BLaER1 treated with 17β-estradiol and CSF1 and Interleukin-3, amounts not matched to agents 10 nM and 100 nM (cell line): ENCODE measurements at regions not wholly inside any gene's neighbourhood (a gene's known extent, or its start where the extent isn't known, plus 50 kb on each side); places are given as distances from the start of the nearest gene placed in this dataset.

Source experiments
- H3K27ac ChIP-seq, 11 experiments: shearing (Covaris generic); formaldehyde crosslinking; 2 replicates each; pipeline ENCODE4 v1.8.1; 2022
- H3K27me3 ChIP-seq, 11 experiments: shearing (Covaris generic); formaldehyde crosslinking; 2 replicates each; pipeline ENCODE4 v1.8.1; 2022
- H3K36me3 ChIP-seq, 11 experiments: shearing (Covaris generic); formaldehyde crosslinking; 2 replicates each; pipeline ENCODE4 v1.8.1; 2022
- H3K4me1 ChIP-seq, 10 experiments: shearing (Covaris generic); formaldehyde crosslinking; 2 replicates each; pipeline ENCODE4 v1.8.1; 2022
- H3K4me2 ChIP-seq, 11 experiments: shearing (Covaris generic); formaldehyde crosslinking; 2 replicates each; pipeline ENCODE4 v1.8.1; 2022
- H3K4me3 ChIP-seq, 10 experiments: shearing (Covaris generic); formaldehyde crosslinking; 2 replicates each; pipeline ENCODE4 v1.8.1; 2022
- H3K9ac ChIP-seq, 11 experiments: shearing (Covaris generic); formaldehyde crosslinking; 2 replicates each; pipeline ENCODE4 v1.8.1; 2022
- H3K9me3 ChIP-seq, 11 experiments: shearing (Covaris generic); formaldehyde crosslinking; replicated peaks in 1 of 11; 2 replicates each; pipeline ENCODE4 v1.8.1; 2022
- H4K20me1 ChIP-seq, 11 experiments: shearing (Covaris generic); formaldehyde crosslinking; 2 replicates each; pipeline ENCODE4 v1.8.1; 2022
- Cebpa-rat ChIP-seq, 11 experiments: shearing (Covaris generic); IDR thresholded peaks; 2 replicates each; pipeline ENCODE4 v1.8.1; 2022

- H3K4me2 ChIP-seq = peak overlapping the region in 4 of 11 experiments; percentile 43 to 70 (median 50); a peak in 6 of 22 replicates
- TF ChIP-seq Cebpa-rat (IDR thresholded peaks at IDR 0.05) = no peak
Measured at GRCh38 chr2:196399096-196399495, 227.7 kb upstream of the STK17B start.

GRCh38 chr2:196399722-196400691 is 228.6 kb upstream of the STK17B start:
- TF ChIP-seq Cebpa-rat (IDR thresholded peaks at IDR 0.05) = no peak
- Histone ChIP-seq H3K27ac (peak overlapping the region in 2 of 11 experiments; percentile 4 to 14; a peak in 3 of 22 replicates), H4K20me1 (no peaks in the 10 kb centered on the region), H3K36me3 (no peaks in the 10 kb centered on the region), H3K4me1 (peaks cover 0 to 21% (median 8%) of the 10 kb centered on the region in 10 experiments; a peak in 10 of 20 replicates), H3K9me3 (no peaks in the 10 kb centered on the region), H3K27me3 (no peaks in the 10 kb centered on the region), H3K9ac (no peak overlapping the region), H3K4me2 (peak overlapping the region in 8 of 11 experiments; percentile 1 to 70 (median 32); a peak in 10 of 22 replicates), H3K4me3 (no peak overlapping the region)

More at GRCh38 chr2:196399096-196399495, 227.7 kb upstream of the STK17B start:
- Histone ChIP-seq H3K9ac (no peak overlapping the region), H4K20me1 (no peaks in the 10 kb centered on the region), H3K4me3 (no peak overlapping the region), H3K27ac (peak overlapping the region in 1 of 11 experiments; percentile 14; a peak in 1 of 22 replicates), H3K36me3 (no peaks in the 10 kb centered on the region), H3K9me3 (no peaks in the 10 kb centered on the region), H3K27me3 (no peaks in the 10 kb centered on the region), H3K4me1 (peaks cover 0 to 21% (median 8%) of the 10 kb centered on the region in 10 experiments; a peak in 10 of 20 replicates)

- no peaks in the 10 kb centered on the region for H3K36me3 ChIP-seq
- no peak overlapping the region for H3K4me3 ChIP-seq
- no peaks in the 10 kb centered on the region for H3K9me3 ChIP-seq
- no peak overlapping the region for H3K27ac ChIP-seq
- no peak overlapping the region for H3K9ac ChIP-seq
- no peak for TF ChIP-seq Cebpa-rat (IDR thresholded peaks at IDR 0.05)
- H3K4me1 ChIP-seq = peaks cover 0 to 21% (median 8%) of the 10 kb centered on the region in 10 experiments; a peak in 10 of 20 replicates
- H4K20me1 ChIP-seq = no peaks in the 10 kb centered on the region
- H3K27me3 ChIP-seq = no peaks in the 10 kb centered on the region
- H3K4me2 ChIP-seq = no peak overlapping the region
Measured at GRCh38 chr2:196403471-196403870, 232.1 kb upstream of the STK17B start.

- H3K4me3 ChIP-seq = no peak overlapping the region
- no peak overlapping the region for H3K9ac ChIP-seq
- H3K36me3 ChIP-seq = no peaks in the 10 kb centered on the region
- no peaks in the 10 kb centered on the region for H3K9me3 ChIP-seq
- TF ChIP-seq Cebpa-rat (IDR thresholded peaks at IDR 0.05) = no peak
- H4K20me1 ChIP-seq = no peaks in the 10 kb centered on the region
- no peak overlapping the region for H3K27ac ChIP-seq
- peaks cover 0 to 17% (median 8%) of the 10 kb centered on the region in 10 experiments; a peak in 10 of 20 replicates for H3K4me1 ChIP-seq
- H3K27me3 ChIP-seq = no peaks in the 10 kb centered on the region
- no peak overlapping the region for H3K4me2 ChIP-seq
Measured at GRCh38 chr2:196404276-196404675, 232.9 kb upstream of the STK17B start.

GRCh38 chr2:196407675-196408264 is 231.7 kb upstream of the CCDC150 start:
- Histone ChIP-seq H3K4me1 (peaks cover 0 to 9% (median 2%) of the 10 kb centered on the region in 10 experiments; a peak in 12 of 20 replicates), H3K36me3 (no peaks in the 10 kb centered on the region), H3K4me3 (no peak overlapping the region)

GRCh38 chr2:196409376-196409775 is 230.1 kb upstream of the CCDC150 start:
- H3K4me2 ChIP-seq = no peak overlapping the region
- TF ChIP-seq Cebpa-rat (IDR thresholded peaks at IDR 0.05) = no peak
- H3K9ac ChIP-seq = no peak overlapping the region
- H3K27ac ChIP-seq = no peak overlapping the region
- H3K4me3 ChIP-seq = no peak overlapping the region
- no peaks in the 10 kb centered on the region; a peak in 1 of 22 replicates for H3K9me3 ChIP-seq
- H3K27me3 ChIP-seq = no peaks in the 10 kb centered on the region
- H4K20me1 ChIP-seq = no peaks in the 10 kb centered on the region
- no peaks in the 10 kb centered on the region for H3K36me3 ChIP-seq
- peaks cover 11 to 23% (median 18%) of the 10 kb centered on the region in 10 experiments for H3K4me1 ChIP-seq

More at GRCh38 chr2:196407675-196408264, 231.7 kb upstream of the CCDC150 start:
- H3K9ac ChIP-seq = no peak overlapping the region
- H3K9me3 ChIP-seq = no peaks in the 10 kb centered on the region
- no peaks in the 10 kb centered on the region for H4K20me1 ChIP-seq
- H3K27ac ChIP-seq = no peak overlapping the region
- no peak for TF ChIP-seq Cebpa-rat (IDR thresholded peaks at IDR 0.05)
- no peaks in the 10 kb centered on the region for H3K27me3 ChIP-seq
- H3K4me2 ChIP-seq = no peak overlapping the region

- no peak overlapping the region for H3K9ac ChIP-seq
- H3K27me3 ChIP-seq = no peaks in the 10 kb centered on the region
- H3K9me3 ChIP-seq = peaks cover 0 to 6% (median 0%) of the 10 kb centered on the region in 11 experiments; a peak in 2 of 22 replicates
- no peaks in the 10 kb centered on the region for H3K36me3 ChIP-seq
- H3K4me3 ChIP-seq = no peak overlapping the region
- no peaks in the 10 kb centered on the region for H4K20me1 ChIP-seq
- no peak overlapping the region for H3K27ac ChIP-seq
- no peak overlapping the region for H3K4me2 ChIP-seq
- no peak for TF ChIP-seq Cebpa-rat (IDR thresholded peaks at IDR 0.05)
- H3K4me1 ChIP-seq = peaks cover 18 to 29% (median 24%) of the 10 kb centered on the region in 10 experiments
Measured at GRCh38 chr2:196410008-196410407, 229.5 kb upstream of the CCDC150 start.

GRCh38 chr2:196413821-196414274 is 225.7 kb upstream of the CCDC150 start:
- Histone ChIP-seq H3K9me3 (peaks cover 0 to 6% (median 0%) of the 10 kb centered on the region in 11 experiments; a peak in 2 of 22 replicates), H3K9ac (peak overlapping the region in 5 of 11 experiments; percentile 25 to 71 (median 65); a peak in 9 of 22 replicates), H3K4me1 (peaks cover 24 to 46% (median 33%) of the 10 kb centered on the region in 10 experiments), H4K20me1 (no peaks in the 10 kb centered on the region), H3K27ac (peak overlapping the region in 8 of 11 experiments; percentile 37 to 84 (median 66); a peak in 15 of 22 replicates), H3K4me3 (peak overlapping the region in 5 of 10 experiments; percentile 14 to 49 (median 41); a peak in 8 of 20 replicates), H3K4me2 (peak overlapping the region; percentile 47 to 96 (median 81)), H3K36me3 (no peaks in the 10 kb centered on the region), H3K27me3 (no peaks in the 10 kb centered on the region)
- TF ChIP-seq Cebpa-rat (IDR thresholded peaks at IDR 0.05) = no peak
